ENCODE measurements at regions not wholly inside any gene's neighbourhood (a gene's known extent, or its start where the extent isn't known, plus 50 kb on each side); places are given as distances from the start of the nearest gene placed in this dataset.

GRCh38 chr2:236678307-236678975 is 108.8 kb downstream of the ACKR3 start:
- Mint-ChIP-seq H3K4me3 (no peak overlapping the region), H3K9me3 (peaks cover 2% of the 10 kb centered on the region), H3K4me1 (peaks cover 15% of the 10 kb centered on the region), H3K36me3 (ENCODE audit: low read depth) (no peaks in the 10 kb centered on the region), H3K27ac (ENCODE audit: unreplicated experiment) (peak overlapping the region; percentile 78), H3K27me3 (ENCODE audit: low read depth) (no peaks in the 10 kb centered on the region)
- no peak for DNase-seq (ENCODE audit: low read depth, low spot score)
- no peak for TF ChIP-seq CTCF (conservative IDR thresholded peaks at IDR 0.05)

- peaks cover 15% of the 10 kb centered on the region for H3K4me1 Mint-ChIP-seq
- H3K9me3 Mint-ChIP-seq, result no peaks in the 10 kb centered on the region
- no peak for TF ChIP-seq CTCF (conservative IDR thresholded peaks at IDR 0.05)
- no peak overlapping the region for H3K4me3 Mint-ChIP-seq
- H3K36me3 Mint-ChIP-seq (ENCODE audit: low read depth), result no peaks in the 10 kb centered on the region
- no peaks in the 10 kb centered on the region for H3K27me3 Mint-ChIP-seq (ENCODE audit: low read depth)
- DNase-seq (ENCODE audit: low read depth, low spot score), result no peak
- H3K27ac Mint-ChIP-seq (ENCODE audit: unreplicated experiment), result peak overlapping the region; percentile 54
Observed at GRCh38 chr2:236679884-236680860, 110.5 kb downstream of the ACKR3 start.

GRCh38 chr2:236682651-236683422 is 113.2 kb downstream of the ACKR3 start:
- Mint-ChIP-seq H3K4me1 (peaks cover 13% of the 10 kb centered on the region), H3K27ac (ENCODE audit: unreplicated experiment) (peak overlapping the region; percentile 27), H3K9me3 (no peaks in the 10 kb centered on the region), H3K27me3 (ENCODE audit: low read depth) (no peaks in the 10 kb centered on the region), H3K36me3 (ENCODE audit: low read depth) (no peaks in the 10 kb centered on the region), H3K4me3 (no peak overlapping the region)
- no peak for TF ChIP-seq CTCF (conservative IDR thresholded peaks at IDR 0.05)
- no peak for DNase-seq (ENCODE audit: low read depth, low spot score)

- TF ChIP-seq CTCF (conservative IDR thresholded peaks at IDR 0.05), result no peak
- no peak for DNase-seq (ENCODE audit: low read depth, low spot score)
- H3K9me3 Mint-ChIP-seq, result no peaks in the 10 kb centered on the region
- H3K36me3 Mint-ChIP-seq (ENCODE audit: low read depth), result no peaks in the 10 kb centered on the region
- peaks cover 27% of the 10 kb centered on the region for H3K4me1 Mint-ChIP-seq
- no peak overlapping the region for H3K27ac Mint-ChIP-seq (ENCODE audit: unreplicated experiment)
- no peak overlapping the region for H3K4me3 Mint-ChIP-seq
- no peaks in the 10 kb centered on the region for H3K27me3 Mint-ChIP-seq (ENCODE audit: low read depth)
Observed at GRCh38 chr2:236684504-236685256, 115.1 kb downstream of the ACKR3 start.

GRCh38 chr2:236685361-236685760 is 115.7 kb downstream of the ACKR3 start:
- no peaks in the 10 kb centered on the region for H3K27me3 Mint-ChIP-seq (ENCODE audit: low read depth)
- no peak overlapping the region for H3K4me3 Mint-ChIP-seq
- H3K27ac Mint-ChIP-seq (ENCODE audit: unreplicated experiment), result no peak overlapping the region
- DNase-seq (ENCODE audit: low read depth, low spot score), result no peak
- no peaks in the 10 kb centered on the region for H3K36me3 Mint-ChIP-seq (ENCODE audit: low read depth)
- TF ChIP-seq CTCF (conservative IDR thresholded peaks at IDR 0.05), result no peak
- no peaks in the 10 kb centered on the region for H3K9me3 Mint-ChIP-seq
- peaks cover 27% of the 10 kb centered on the region for H3K4me1 Mint-ChIP-seq

Measured in neural crest cell (in vitro differentiated cells).